GM19452 (cell line): ENCODE measurements at regions not wholly inside any gene's neighbourhood (a gene's known extent, or its start where the extent isn't known, plus 50 kb on each side); places are given as distances from the start of the nearest gene placed in this dataset.

Source experiments
- ATAC-seq: cut with Tn5 transposase; IDR thresholded peaks from one replicate; pipeline ENCODE4 v1.9.1; 2021; ENCODE audit not compliant: unreplicated experiment

GRCh38 chr22:48619721-48620120 lies 1208.0 kb downstream of the BRD1 start:
- ATAC-seq = no peak

- ATAC-seq = no peak
Measured at GRCh38 chr22:48618326-48618725, 1209.3 kb downstream of the BRD1 start.

GRCh38 chr22:48616656-48617055 lies 1211.0 kb downstream of the BRD1 start:
- ATAC-seq = no peak

- no peak for ATAC-seq
Measured at GRCh38 chr22:48615171-48616008, 1212.3 kb downstream of the BRD1 start.

GRCh38 chr22:48613566-48614200 lies 1214.0 kb downstream of the BRD1 start:
- ATAC-seq = no peak

- no peak for ATAC-seq
Measured at GRCh38 chr22:48612077-48612995, 1215.3 kb downstream of the BRD1 start.

GRCh38 chr22:48609279-48609865 lies 1218.3 kb downstream of the BRD1 start:
- ATAC-seq = no peak

GRCh38 chr22:48607901-48608662 lies 1219.6 kb downstream of the BRD1 start:
- ATAC-seq = no peak

- ATAC-seq = no peak
Measured at GRCh38 chr22:48606684-48607307, 1220.9 kb downstream of the BRD1 start.

GRCh38 chr22:48605856-48606481 lies 1221.7 kb downstream of the BRD1 start:
- ATAC-seq = no peak

- ATAC-seq = no peak
Measured at GRCh38 chr22:48605125-48605524, 1222.5 kb downstream of the BRD1 start.

GRCh38 chr22:48603621-48604320 lies 1223.9 kb downstream of the BRD1 start:
- no peak for ATAC-seq

- ATAC-seq = no peak
Measured at GRCh38 chr22:48602805-48603518, 1224.7 kb downstream of the BRD1 start.

GRCh38 chr22:48600681-48601080 lies 1227.0 kb downstream of the BRD1 start:
- ATAC-seq = no peak

- ATAC-seq = no peak
Measured at GRCh38 chr22:48600171-48600570, 1227.5 kb downstream of the BRD1 start.

GRCh38 chr22:48599346-48599745 lies 1228.3 kb downstream of the BRD1 start:
- no peak for ATAC-seq

- no peak for ATAC-seq
Measured at GRCh38 chr22:48596111-48596850, 1231.4 kb downstream of the BRD1 start.
